GM12878 (cell line): ENCODE measurements at regions not wholly inside any gene's neighbourhood (a gene's known extent, or its start where the extent isn't known, plus 50 kb on each side); places are given as distances from the start of the nearest gene placed in this dataset.

Source experiments
- ATAC-seq: fragments of 200-7000 bp; cut with Tn5 transposase; 3 replicates; pipeline ENCODE4 v1.9.1; 2020; ENCODE audit warnings: mild to moderate bottlenecking, moderate library complexity
- BruUV-seq: library from RNA; stranded (reverse); fragments of 400-500 nt; replicated peaks from 2 replicates; lab custom pipeline; 2021; lab: Mats Ljungman, UMichigan
- CTCF ChIA-PET: fragments of 300-600 bp; sonication (Branson Sonifier 250); formaldehyde crosslinking; extraction: SDS; loops from one replicate; lab custom pipeline; 2021; ENCODE audit warnings: inconsistent platforms; lab: Yijun Ruan, JAX
- POLR2A ChIA-PET: fragments of 350-600 bp; formaldehyde crosslinking; extraction: SDS; loops from one replicate; lab custom pipeline; 2021; ENCODE audit warnings: inconsistent platforms; lab: Charles Lee
- RAD21 ChIA-PET: fragments of 300-600 bp; sonication (Branson Sonifier 250); formaldehyde crosslinking; loops from one replicate; lab custom pipeline; 2023; ENCODE audit warnings: antibody characterized with exemption; ENCODE audit not compliant: unreplicated experiment; lab: Charles Lee
- SMC1A ChIA-PET: fragments of 300-600 bp; sonication (Branson Sonifier 250); formaldehyde crosslinking; loops from one replicate; lab custom pipeline; 2023; ENCODE audit not compliant: unreplicated experiment, uncharacterized antibody; lab: Charles Lee
- DNase-seq: peaks from one replicate; pipeline ENCODE4 v3.0.0-alpha.2; 2011; ENCODE audit warnings: low read depth, low spot score
- FAIRE-seq: peaks from 3 replicates; lab custom pipeline; 2011; peaks lifted over from hg19 to GRCh38; lab: Jason Lieb, UNC
- H2AFZ ChIP-seq: 2 replicates; pipeline ENCODE4 v1.6.0; 2011; ENCODE audit warnings: low read depth, low read length, control low read depth; ENCODE audit not compliant: control insufficient read depth
- H3K27ac ChIP-seq: 2 replicates; pipeline ENCODE4 v1.5.1; 2011; ENCODE audit warnings: control low read depth; ENCODE audit not compliant: control insufficient read depth, insufficient read depth
- H3K27me3 ChIP-seq, 2 experiments: replicated peaks in 1 of 2; 2 replicates each; pipeline versions ENCODE4 v1.6.0 to v1.6.1; 2011; ENCODE audit warnings: low read length in 1 of 2; ENCODE audit not compliant: control insufficient read depth in 2 of 2, insufficient read depth in 2 of 2
- H3K36me3 ChIP-seq, 2 experiments: 2 replicates each; pipeline ENCODE4 v1.5.1; 2011; ENCODE audit warnings: low read length in 1 of 2; ENCODE audit not compliant: control insufficient read depth in 2 of 2, insufficient read depth in 2 of 2
- H3K4me1 ChIP-seq: 2 replicates; pipeline ENCODE4 v1.6.1; 2011; ENCODE audit warnings: mild to moderate bottlenecking, low read length, moderate library complexity, mixed read lengths; ENCODE audit not compliant: control insufficient read depth, insufficient read depth
- H3K4me2 ChIP-seq: 2 replicates; pipeline ENCODE4 v1.6.0; 2011; ENCODE audit warnings: control low read depth; ENCODE audit not compliant: control insufficient read depth, insufficient read depth
- H3K4me3 ChIP-seq: fragments of 200-600 bp; sonication (generic); 2 replicates; pipeline ENCODE4 v1.5.1; 2016
- H3K79me2 ChIP-seq: 2 replicates; pipeline ENCODE4 v1.6.0; 2011; ENCODE audit warnings: low read length; ENCODE audit not compliant: control insufficient read depth, insufficient read depth
- H3K9ac ChIP-seq: 2 replicates; pipeline ENCODE4 v1.8.0; 2011; ENCODE audit warnings: low read length, control low read depth, mixed read lengths; ENCODE audit not compliant: control insufficient read depth, insufficient read depth
- H3K9me3 ChIP-seq: replicated peaks from 3 replicates; pipeline ENCODE4 v1.5.1; 2011; ENCODE audit warnings: mild to moderate bottlenecking, low read length; ENCODE audit not compliant: control insufficient read depth, insufficient read depth
- H4K20me1 ChIP-seq: 2 replicates; pipeline ENCODE4 v1.6.0; 2011; ENCODE audit not compliant: control insufficient read depth, insufficient read depth
- ATF2 ChIP-seq: IDR thresholded peaks from 2 replicates; pipeline ENCODE4 v1.6.1; 2012; ENCODE audit warnings: low read length, inconsistent platforms
- ATF3 ChIP-seq: IDR thresholded peaks from 2 replicates; pipeline ENCODE4 v1.6.1; 2011; ENCODE audit warnings: low read depth, mild to moderate bottlenecking, low read length, moderate library complexity, borderline replicate concordance; ENCODE audit errors: extremely low read depth
- DPF2 ChIP-seq: fragments of 450-650 bp; IDR thresholded peaks from 2 replicates; pipeline ENCODE4 v1.6.1; 2017; ENCODE audit warnings: mild to moderate bottlenecking
- ETV6 ChIP-seq, 2 experiments: fragments of 450-650 bp in 1 of 2; IDR thresholded peaks in 1 of 2; conservative IDR thresholded peaks in 1 of 2; 2 replicates each; pipeline ENCODE4 v1.6.1; 2014; ENCODE audit warnings: antibody characterized with exemption in 1 of 2, borderline replicate concordance in 1 of 2, low read depth in 1 of 2, mild to moderate bottlenecking in 1 of 2, moderate library complexity in 1 of 2
- EZH2 ChIP-seq: IDR thresholded peaks from 2 replicates; pipeline ENCODE4 v1.6.1; 2012; ENCODE audit warnings: low read depth, mild to moderate bottlenecking, control low read depth, inconsistent platforms, low read length, borderline replicate concordance; ENCODE audit not compliant: control insufficient read depth
- FOXK2 ChIP-seq: fragments of 450-650 bp; IDR thresholded peaks from 2 replicates; pipeline ENCODE4 v1.6.1; 2017; ENCODE audit warnings: mild to moderate bottlenecking, moderate library complexity
- MXI1 ChIP-seq: fragments of 150-350 bp; IDR thresholded peaks from 2 replicates; pipeline ENCODE4 v1.6.1; 2011; ENCODE audit warnings: low read depth, mild to moderate bottlenecking, inconsistent platforms, low read length, improper control_type of control experiment
- MYB ChIP-seq: fragments of 150-350 bp; IDR thresholded peaks from 2 replicates; pipeline ENCODE4 v1.6.1; 2014; ENCODE audit warnings: mild to moderate bottlenecking, low read depth, low read length, borderline replicate concordance
- NBN ChIP-seq: fragments of 450-650 bp; IDR thresholded peaks from 2 replicates; pipeline ENCODE4 v1.6.1; 2016
- NFYA ChIP-seq: IDR thresholded peaks from 2 replicates; pipeline ENCODE4 v1.6.1; 2011; ENCODE audit warnings: low read depth, mild to moderate bottlenecking, low read length, improper control_type of control experiment, borderline replicate concordance
- PML ChIP-seq: IDR thresholded peaks from 2 replicates; pipeline ENCODE4 v1.6.1; 2012; ENCODE audit warnings: low read length, inconsistent platforms
- POLR2AphosphoS2 ChIP-seq: IDR thresholded peaks from 2 replicates; pipeline ENCODE4 v1.6.1; 2011; ENCODE audit warnings: low read depth, mild to moderate bottlenecking, low read length, improper control_type of control experiment, moderate library complexity
- POU2F2 ChIP-seq: IDR thresholded peaks from 3 replicates; pipeline ENCODE4 v1.6.1; 2011; ENCODE audit warnings: low read depth, mild to moderate bottlenecking, low read length, borderline replicate concordance
- RAD51 ChIP-seq: fragments of 450-650 bp; IDR thresholded peaks from 2 replicates; pipeline ENCODE4 v1.6.1; 2016; ENCODE audit warnings: moderate library complexity, mild to moderate bottlenecking, inconsistent platforms
- RELA ChIP-seq: fragments of 450-650 bp; IDR thresholded peaks from 2 replicates; pipeline ENCODE4 v1.8.0; 2014; ENCODE audit warnings: borderline replicate concordance; ENCODE audit not compliant: partially characterized antibody
- SIX5 ChIP-seq: IDR thresholded peaks from 2 replicates; pipeline ENCODE4 v1.6.1; 2011; ENCODE audit warnings: mild to moderate bottlenecking, low read depth, low read length, moderate library complexity; ENCODE audit not compliant: severe bottlenecking
- SMAD1 ChIP-seq: fragments of 450-650 bp; IDR thresholded peaks from 2 replicates; pipeline ENCODE4 v1.6.1; 2018; ENCODE audit warnings: mild to moderate bottlenecking, low read depth; ENCODE audit not compliant: partially characterized antibody
- WGBS: methylation state at CpG from one replicate; pipeline ENCODE4 v1.1.6; 2016; ENCODE audit warnings: low lambda C conversion rate; ENCODE audit not compliant: insufficient replicate concordance, insufficient coverage; ENCODE audit errors: missing lambda C conversion rate; 5-methylcytosine and 5-hydroxymethylcytosine counted together
- in situ Hi-C: fragments of 300-500 bp; cut with MboI; formaldehyde crosslinking; loops from 9 replicates; pipeline ENCODE4 v1.14.3; 2018; ENCODE audit warnings: mixed read lengths
- intact Hi-C: fragments of 100-400 bp; cut with micrococcal nuclease; formaldehyde crosslinking; loops from one replicate; pipeline ENCODE4 v1.14.2; 2022; ENCODE audit not compliant: unreplicated experiment
- TF ChIP-seq, protein P1 (sequence below): fragments of 450-650 bp; IDR thresholded peaks from 2 replicates; pipeline ENCODE4 v1.6.1; 2016; ENCODE audit warnings: mild to moderate bottlenecking
- TF ChIP-seq, protein P2 (sequence below): fragments of 450-650 bp; formaldehyde crosslinking; IDR thresholded peaks from 2 replicates; pipeline ENCODE4 v1.4.0; 2020; ENCODE audit warnings: mild to moderate bottlenecking, moderate library complexity

GRCh38 chr10:78813998-78814399 is 254.8 kb upstream of the ZMIZ1 start:
- SMC1A ChIA-PET = no interaction called here
- CTCF ChIA-PET = no interaction called here
- FAIRE-seq (no peak), DNase-seq (no peak), ATAC-seq (no peak)
- in situ Hi-C loops = no loop called here
- RAD21 ChIA-PET = no interaction called here
- intact Hi-C loops = no loop called here
- Histone ChIP-seq H3K4me1 (no peaks in the 10 kb centered on the region), H2AFZ (no peak overlapping the region), H3K27ac (no peak overlapping the region), H3K79me2 (no peaks in the 10 kb centered on the region), H3K9me3 (no peaks in the 10 kb centered on the region), H3K4me3 (no peak overlapping the region), H3K4me2 (no peak overlapping the region), H3K36me3 (no peaks in the 10 kb centered on the region), H4K20me1 (no peaks in the 10 kb centered on the region), H3K9ac (no peak overlapping the region), H3K27me3 (no peaks in the 10 kb centered on the region; a peak in 2 of 4 replicates)
- TF ChIP-seq NFYA (no peak), DPF2 (no peak), RAD51 (no peak), NBN (no peak), ATF3 (no peak), POLR2AphosphoS2 (no peak), MXI1 (no peak), FOXK2 (no peak), POU2F2 (no peak), MYB (no peak), ATF2 (no peak), EZH2 (no peak), RELA (no peak), PML (no peak), SIX5 (no peak), SMAD1 (no peak), ETV6 (conservative IDR thresholded peaks at IDR 0.05 in 1 of 2, IDR thresholded peaks at IDR 0.05 in 1 of 2; ENCODE audit: borderline replicate concordance in 1 of 2, low read depth in 1 of 2) (no peak)
- TF ChIP-seq, protein P1, sequence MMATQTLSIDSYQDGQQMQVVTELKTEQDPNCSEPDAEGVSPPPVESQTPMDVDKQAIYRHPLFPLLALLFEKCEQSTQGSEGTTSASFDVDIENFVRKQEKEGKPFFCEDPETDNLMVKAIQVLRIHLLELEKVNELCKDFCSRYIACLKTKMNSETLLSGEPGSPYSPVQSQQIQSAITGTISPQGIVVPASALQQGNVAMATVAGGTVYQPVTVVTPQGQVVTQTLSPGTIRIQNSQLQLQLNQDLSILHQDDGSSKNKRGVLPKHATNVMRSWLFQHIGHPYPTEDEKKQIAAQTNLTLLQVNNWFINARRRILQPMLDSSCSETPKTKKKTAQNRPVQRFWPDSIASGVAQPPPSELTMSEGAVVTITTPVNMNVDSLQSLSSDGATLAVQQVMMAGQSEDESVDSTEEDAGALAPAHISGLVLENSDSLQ = no peak
- TF ChIP-seq, protein P2, sequence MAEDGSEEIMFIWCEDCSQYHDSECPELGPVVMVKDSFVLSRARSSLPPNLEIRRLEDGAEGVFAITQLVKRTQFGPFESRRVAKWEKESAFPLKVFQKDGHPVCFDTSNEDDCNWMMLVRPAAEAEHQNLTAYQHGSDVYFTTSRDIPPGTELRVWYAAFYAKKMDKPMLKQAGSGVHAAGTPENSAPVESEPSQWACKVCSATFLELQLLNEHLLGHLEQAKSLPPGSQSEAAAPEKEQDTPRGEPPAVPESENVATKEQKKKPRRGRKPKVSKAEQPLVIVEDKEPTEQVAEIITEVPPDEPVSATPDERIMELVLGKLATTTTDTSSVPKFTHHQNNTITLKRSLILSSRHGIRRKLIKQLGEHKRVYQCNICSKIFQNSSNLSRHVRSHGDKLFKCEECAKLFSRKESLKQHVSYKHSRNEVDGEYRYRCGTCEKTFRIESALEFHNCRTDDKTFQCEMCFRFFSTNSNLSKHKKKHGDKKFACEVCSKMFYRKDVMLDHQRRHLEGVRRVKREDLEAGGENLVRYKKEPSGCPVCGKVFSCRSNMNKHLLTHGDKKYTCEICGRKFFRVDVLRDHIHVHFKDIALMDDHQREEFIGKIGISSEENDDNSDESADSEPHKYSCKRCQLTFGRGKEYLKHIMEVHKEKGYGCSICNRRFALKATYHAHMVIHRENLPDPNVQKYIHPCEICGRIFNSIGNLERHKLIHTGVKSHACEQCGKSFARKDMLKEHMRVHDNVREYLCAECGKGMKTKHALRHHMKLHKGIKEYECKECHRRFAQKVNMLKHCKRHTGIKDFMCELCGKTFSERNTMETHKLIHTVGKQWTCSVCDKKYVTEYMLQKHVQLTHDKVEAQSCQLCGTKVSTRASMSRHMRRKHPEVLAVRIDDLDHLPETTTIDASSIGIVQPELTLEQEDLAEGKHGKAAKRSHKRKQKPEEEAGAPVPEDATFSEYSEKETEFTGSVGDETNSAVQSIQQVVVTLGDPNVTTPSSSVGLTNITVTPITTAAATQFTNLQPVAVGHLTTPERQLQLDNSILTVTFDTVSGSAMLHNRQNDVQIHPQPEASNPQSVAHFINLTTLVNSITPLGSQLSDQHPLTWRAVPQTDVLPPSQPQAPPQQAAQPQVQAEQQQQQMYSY (CRISPR knock-in tag) = no peak
- WGBS = 7% methylated on average over 6 of the region's 6 CpGs
- POLR2A ChIA-PET = no interaction called here
- no TSS peak for BruUV-seq
